ENCODE measurements at regions not wholly inside any gene's neighbourhood (a gene's known extent, or its start where the extent isn't known, plus 50 kb on each side); places are given as distances from the start of the nearest gene placed in this dataset.

- H3K4me3 ChIP-seq (ENCODE audit: low read depth, poor library complexity, severe bottlenecking), result no peak overlapping the region
- no peak for TF ChIP-seq CTCF (IDR thresholded peaks at IDR 0.05)
- TF ChIP-seq POLR2A (IDR thresholded peaks at IDR 0.05), result no peak
- 52 to 56% methylated on average over 4 of the region's 4 CpGs for WGBS, 2 donors
- intact Hi-C loops (cut with DNase I; ENCODE audit: low total_unique reads), result no loop called here
- no peak for DNase-seq (ENCODE audit: low spot score in 2 of 2)
Measured at GRCh38 chr10:84700668-84701369, 372.4 kb downstream of the CCSER2 start.

- TF ChIP-seq CTCF (IDR thresholded peaks at IDR 0.05), result no peak
- no peak for TF ChIP-seq POLR2A (IDR thresholded peaks at IDR 0.05)
- no peak for DNase-seq (ENCODE audit: low spot score in 2 of 2)
- intact Hi-C loops (cut with DNase I; ENCODE audit: low total_unique reads), result no loop called here
- WGBS, 2 donors, result 83 to 86% methylated on average over 3 of the region's 3 CpGs
- no peak overlapping the region for H3K4me3 ChIP-seq (ENCODE audit: low read depth, poor library complexity, severe bottlenecking)
Measured at GRCh38 chr10:84701370-84701720, 373.0 kb downstream of the CCSER2 start.

- no peak for DNase-seq (ENCODE audit: low spot score in 2 of 2)
- TF ChIP-seq CTCF (IDR thresholded peaks at IDR 0.05), result no peak
- TF ChIP-seq POLR2A (IDR thresholded peaks at IDR 0.05), result no peak
Measured at GRCh38 chr10:84704101-84704500, 375.7 kb downstream of the CCSER2 start.

GRCh38 chr10:84706431-84706830 is 378.0 kb downstream of the CCSER2 start:
- no peak for DNase-seq (ENCODE audit: low spot score in 2 of 2)
- no peak overlapping the region for H3K4me3 ChIP-seq (ENCODE audit: low read depth, poor library complexity, severe bottlenecking)
- TF ChIP-seq POLR2A (IDR thresholded peaks at IDR 0.05) (no peak), CTCF (IDR thresholded peaks at IDR 0.05) (no peak)
- WGBS, 2 donors, result 43 to 57% methylated on average over 1 of the region's 1 CpG
- intact Hi-C loops (cut with DNase I; ENCODE audit: low total_unique reads), result no loop called here

More at GRCh38 chr10:84704101-84704500, 375.7 kb downstream of the CCSER2 start:
- WGBS, 2 donors, result 83 to 86% methylated on average over 3 of the region's 3 CpGs
- intact Hi-C loops (cut with DNase I; ENCODE audit: low total_unique reads), result no loop called here
- H3K4me3 ChIP-seq (ENCODE audit: low read depth, poor library complexity, severe bottlenecking), result no peak overlapping the region

GRCh38 chr10:84706875-84707274 is 378.5 kb downstream of the CCSER2 start:
- 83% methylated on average over 8 of the region's 8 CpGs for WGBS, 2 donors
- no peak overlapping the region for H3K4me3 ChIP-seq (ENCODE audit: low read depth, poor library complexity, severe bottlenecking)
- DNase-seq (ENCODE audit: low spot score in 2 of 2), result no peak
- intact Hi-C loops (cut with DNase I; ENCODE audit: low total_unique reads), result no loop called here
- TF ChIP-seq POLR2A (IDR thresholded peaks at IDR 0.05) (no peak), CTCF (IDR thresholded peaks at IDR 0.05) (no peak)

GRCh38 chr10:84715911-84716310 is 387.5 kb downstream of the CCSER2 start:
- DNase-seq (ENCODE audit: low spot score in 2 of 2), result no peak
- intact Hi-C loops (cut with DNase I; ENCODE audit: low total_unique reads), result loop anchor here (10.0 kb wide), 1 partner anchor 1601 kb away; no protein-coding TSS in a partner anchor
- H3K4me3 ChIP-seq (ENCODE audit: low read depth, poor library complexity, severe bottlenecking), result no peak overlapping the region
- TF ChIP-seq CTCF (IDR thresholded peaks at IDR 0.05), result no peak
- no peak for TF ChIP-seq POLR2A (IDR thresholded peaks at IDR 0.05)
- WGBS, 2 donors, result 33 to 36% methylated on average over 2 of the region's 2 CpGs

All from lower leg skin (tissue), 4 donors.